ENCODE measurements at regions not wholly inside any gene's neighbourhood (a gene's known extent, or its start where the extent isn't known, plus 50 kb on each side); places are given as distances from the start of the nearest gene placed in this dataset.
A peak's percentile ranks its signal among the peaks of the same experiment; 100 is the strongest.
"Not testable (repeated sequence)": the region's sequence is repeated elsewhere in the genome, so short reads cannot be mapped to it uniquely, and the experiment has no call there.

DNA sequence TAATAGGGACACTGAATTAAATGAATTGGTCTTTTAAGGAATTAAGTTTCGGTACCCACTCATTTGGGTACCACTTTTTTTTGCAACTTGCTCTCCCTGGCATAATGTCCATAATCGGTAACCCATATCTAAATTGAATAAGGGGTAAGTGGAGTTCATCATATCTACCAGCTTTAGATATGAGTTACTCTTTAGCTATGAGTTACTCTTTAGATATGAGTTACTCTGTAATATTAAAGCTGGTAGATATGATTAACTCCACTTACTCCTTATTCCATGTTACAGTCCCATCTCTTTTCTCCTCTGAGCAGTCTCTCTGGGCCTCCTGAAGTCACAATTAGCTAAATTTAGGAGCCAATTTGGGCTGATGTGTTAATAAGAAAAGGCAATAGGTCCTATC, 85.7 kb downstream of the TEX13C start:
- DNase-seq = peak in 1 of 2 donors; percentile 9
- Histone ChIP-seq H3K36me3 (ENCODE audit: control insufficient read depth, insufficient read depth, low read length) (no peaks in the 10 kb centered on the region), H3K27me3 (ENCODE audit: control insufficient read depth, insufficient read depth, low read length) (no peaks in the 10 kb centered on the region), H3K4me3 (ENCODE audit: low read length) (no peak overlapping the region), H3K9me3 (ENCODE audit: control insufficient read depth, low read depth, low read length) (no peaks in the 10 kb centered on the region), H3K4me1 (ENCODE audit: control insufficient read depth, insufficient read depth, low read length) (no peaks in the 10 kb centered on the region), H3K27ac (ENCODE audit: low read length) (no peak overlapping the region)
- WGBS (ENCODE audit: insufficient coverage, low lambda C conversion rate) = no CpG with 5 or more reads among the region's 2 CpGs

DNA sequence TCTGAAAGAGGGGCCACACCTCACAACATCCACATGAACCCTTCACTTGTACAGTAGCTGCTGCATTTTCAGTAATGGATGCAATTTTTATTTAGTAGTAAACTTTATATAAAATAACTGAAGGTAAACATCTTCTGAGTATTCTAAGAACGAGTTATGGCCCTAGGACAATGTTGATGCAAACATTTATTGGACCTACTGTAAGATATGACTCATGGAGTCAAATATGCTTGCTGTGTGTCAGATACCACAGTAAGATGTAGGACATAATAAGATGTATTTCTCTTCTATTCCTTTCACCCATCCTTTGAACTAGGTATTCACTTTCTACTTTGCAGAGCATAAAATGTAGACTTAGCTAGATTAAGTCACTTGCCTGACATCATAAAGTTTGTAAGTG, 87.6 kb downstream of the TEX13C start:
- Histone ChIP-seq H3K4me3 (ENCODE audit: low read length) (no peak overlapping the region), H3K27me3 (ENCODE audit: control insufficient read depth, insufficient read depth, low read length) (no peaks in the 10 kb centered on the region), H3K9me3 (ENCODE audit: control insufficient read depth, low read depth, low read length) (no peaks in the 10 kb centered on the region), H3K36me3 (ENCODE audit: control insufficient read depth, insufficient read depth, low read length) (no peaks in the 10 kb centered on the region), H3K4me1 (ENCODE audit: control insufficient read depth, insufficient read depth, low read length) (no peaks in the 10 kb centered on the region), H3K27ac (ENCODE audit: low read length) (no peak overlapping the region)
- DNase-seq = no peak
- WGBS (ENCODE audit: insufficient coverage, low lambda C conversion rate) = no CpG with 5 or more reads among the region's 1 CpG

DNA sequence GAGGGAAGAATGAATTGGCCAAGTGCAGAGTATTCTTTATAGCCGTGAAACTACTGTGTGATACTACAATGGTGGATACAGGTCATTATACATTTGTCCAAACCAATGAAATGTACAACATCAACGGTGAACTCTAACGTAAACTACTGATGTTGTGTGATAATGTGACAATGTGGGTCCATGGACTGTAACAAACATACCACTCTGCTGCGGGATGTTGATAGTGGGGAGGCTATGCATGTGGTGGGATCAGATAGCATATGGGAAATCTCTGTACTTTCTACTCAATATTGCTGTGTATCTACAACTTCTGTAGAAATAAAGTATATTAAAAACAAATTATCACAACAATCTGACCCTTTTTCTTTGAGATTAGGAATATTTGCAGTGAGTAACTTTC, 101.1 kb downstream of the TEX13C start:
- no peaks in the 10 kb centered on the region for H3K36me3 ChIP-seq (ENCODE audit: control insufficient read depth, insufficient read depth, low read length)
- no peaks in the 10 kb centered on the region for H3K4me1 ChIP-seq (ENCODE audit: control insufficient read depth, insufficient read depth, low read length)
- no peak overlapping the region for H3K27ac ChIP-seq (ENCODE audit: low read length)
- H3K27me3 ChIP-seq (ENCODE audit: control insufficient read depth, insufficient read depth, low read length) = no peaks in the 10 kb centered on the region
- no peak overlapping the region for H3K4me3 ChIP-seq (ENCODE audit: low read length)
- no CpG with 5 or more reads among the region's 4 CpGs for WGBS (ENCODE audit: insufficient coverage, low lambda C conversion rate)
- no peaks in the 10 kb centered on the region for H3K9me3 ChIP-seq (ENCODE audit: control insufficient read depth, low read depth, low read length)
- no peak for DNase-seq

DNA sequence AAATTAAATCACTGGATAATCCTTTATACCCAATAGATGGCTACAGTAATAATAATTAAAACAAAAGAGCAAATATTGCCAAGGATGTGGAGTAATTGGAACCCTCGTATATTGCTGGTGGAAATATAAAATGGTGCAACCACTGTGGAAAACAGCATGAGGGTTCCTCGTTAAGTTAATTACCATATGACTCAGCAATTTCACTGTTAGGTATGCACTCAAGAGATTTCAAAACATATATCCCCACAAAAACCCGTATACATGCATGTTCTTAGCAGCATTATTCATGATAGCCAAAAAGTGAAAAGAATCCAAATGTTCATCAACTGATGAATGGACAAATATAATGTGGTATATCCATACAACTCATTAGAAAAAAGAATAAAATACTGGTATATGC, 103.3 kb downstream of the TEX13C start:
- no peaks in the 10 kb centered on the region for H3K27me3 ChIP-seq (ENCODE audit: control insufficient read depth, insufficient read depth, low read length)
- WGBS (ENCODE audit: insufficient coverage, low lambda C conversion rate) = no CpG with 5 or more reads among the region's 3 CpGs
- no peak for DNase-seq

DNA sequence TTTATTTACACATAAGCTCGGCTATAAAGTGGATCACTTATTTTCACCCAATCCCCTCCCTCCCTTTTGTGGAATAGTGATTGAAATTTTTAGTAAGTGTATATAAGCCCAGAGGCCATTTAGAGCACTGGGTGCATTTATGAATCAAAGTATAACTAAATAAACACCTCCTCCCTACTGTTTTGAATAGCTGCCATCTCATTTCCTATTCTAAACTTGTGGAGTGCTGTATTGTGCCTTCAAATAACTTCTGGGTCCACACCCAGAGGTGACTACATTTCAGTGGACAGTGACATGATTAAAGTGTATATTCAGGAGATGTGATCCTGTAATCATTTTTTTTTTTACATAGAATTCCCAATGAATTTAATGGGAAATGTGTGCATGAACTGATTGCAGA, 104.9 kb downstream of the TEX13C start:
- DNase-seq = no peak
- no peaks in the 10 kb centered on the region for H3K9me3 ChIP-seq (ENCODE audit: control insufficient read depth, low read depth, low read length)
- H3K27me3 ChIP-seq (ENCODE audit: control insufficient read depth, insufficient read depth, low read length) = no peaks in the 10 kb centered on the region
- no peak overlapping the region for H3K4me3 ChIP-seq (ENCODE audit: low read length)
- no peak overlapping the region for H3K27ac ChIP-seq (ENCODE audit: low read length)
- no CpG with 5 or more reads among the region's 1 CpG for WGBS (ENCODE audit: insufficient coverage, low lambda C conversion rate)
- no peaks in the 10 kb centered on the region for H3K4me1 ChIP-seq (ENCODE audit: control insufficient read depth, insufficient read depth, low read length)
- H3K36me3 ChIP-seq (ENCODE audit: control insufficient read depth, insufficient read depth, low read length) = no peaks in the 10 kb centered on the region

More for the DNA sequence above, 103.3 kb downstream of the TEX13C start:
- Histone ChIP-seq H3K27ac (ENCODE audit: low read length) (no peak overlapping the region), H3K4me1 (ENCODE audit: control insufficient read depth, insufficient read depth, low read length) (no peaks in the 10 kb centered on the region), H3K4me3 (ENCODE audit: low read length) (no peak overlapping the region), H3K9me3 (ENCODE audit: control insufficient read depth, low read depth, low read length) (no peaks in the 10 kb centered on the region), H3K36me3 (ENCODE audit: control insufficient read depth, insufficient read depth, low read length) (no peaks in the 10 kb centered on the region)

DNA sequence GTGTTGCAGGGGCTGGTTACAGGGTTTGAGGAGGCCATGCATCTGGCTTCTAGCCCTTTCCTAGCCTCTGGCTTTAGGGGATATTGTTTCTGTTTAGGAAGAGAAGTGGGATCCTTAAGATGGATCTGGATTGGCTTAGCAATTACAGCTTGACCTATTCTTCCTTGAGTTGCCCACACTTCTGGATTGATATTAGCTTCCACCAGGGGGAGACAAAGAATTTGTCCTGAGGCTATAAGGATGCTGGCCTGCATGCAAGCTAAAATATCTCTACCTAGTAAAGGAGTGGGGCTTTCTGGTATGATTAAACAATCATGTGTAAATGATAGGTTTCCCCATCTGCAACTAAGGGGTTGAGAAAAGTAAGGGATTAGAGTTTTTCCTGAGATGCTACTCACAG, 117.2 kb downstream of the TEX13C start:
- Histone ChIP-seq H3K4me3 (ENCODE audit: low read length) (no peak overlapping the region), H3K27me3 (ENCODE audit: control insufficient read depth, insufficient read depth, low read length) (no peaks in the 10 kb centered on the region), H3K9me3 (ENCODE audit: control insufficient read depth, low read depth, low read length) (no peaks in the 10 kb centered on the region), H3K27ac (ENCODE audit: low read length) (no peak overlapping the region), H3K4me1 (ENCODE audit: control insufficient read depth, insufficient read depth, low read length) (no peaks in the 10 kb centered on the region), H3K36me3 (ENCODE audit: control insufficient read depth, insufficient read depth, low read length) (no peaks in the 10 kb centered on the region)
- DNase-seq = no peak

DNA sequence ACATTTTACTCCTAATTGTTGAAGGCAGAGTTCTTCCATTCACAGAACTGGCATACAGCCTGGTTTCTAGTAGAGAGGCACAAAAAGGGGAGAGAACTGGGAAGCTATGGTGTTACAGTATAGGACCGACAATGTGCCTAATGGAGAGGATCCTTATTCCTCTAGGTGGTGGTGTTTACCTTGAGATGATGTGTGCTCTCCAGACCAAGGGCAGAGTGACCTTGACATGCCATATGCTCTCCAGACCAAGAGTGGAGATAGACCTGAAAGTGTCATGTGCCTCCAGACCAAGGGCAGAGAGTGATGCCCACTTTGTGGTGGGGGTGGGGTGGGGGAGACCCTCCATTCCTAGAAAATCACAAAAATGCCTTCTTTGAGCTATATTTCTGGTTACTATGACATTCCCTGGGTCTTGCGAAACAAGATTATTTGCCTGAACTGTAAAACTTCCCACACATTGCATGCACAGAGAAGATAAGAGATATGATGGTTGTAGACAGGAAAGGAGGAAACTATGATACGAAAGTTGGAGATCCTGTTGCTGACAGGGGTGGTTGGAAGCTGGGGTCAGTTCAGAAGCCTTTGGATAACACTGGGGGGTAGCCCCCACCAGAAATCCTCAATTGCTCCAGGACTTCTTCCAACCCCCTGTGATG, 119.7 kb downstream of the TEX13C start:
- no peak for DNase-seq
- no peaks in the 10 kb centered on the region for H3K36me3 ChIP-seq (ENCODE audit: control insufficient read depth, insufficient read depth, low read length)
- H3K27me3 ChIP-seq (ENCODE audit: control insufficient read depth, insufficient read depth, low read length) = no peaks in the 10 kb centered on the region
- no peaks in the 10 kb centered on the region for H3K9me3 ChIP-seq (ENCODE audit: control insufficient read depth, low read depth, low read length)
- WGBS (ENCODE audit: insufficient coverage, low lambda C conversion rate) = no CpG with 5 or more reads among the region's 3 CpGs
- H3K4me3 ChIP-seq (ENCODE audit: low read length) = no peak overlapping the region
- no peak overlapping the region for H3K27ac ChIP-seq (ENCODE audit: low read length)
- H3K4me1 ChIP-seq (ENCODE audit: control insufficient read depth, insufficient read depth, low read length) = no peaks in the 10 kb centered on the region

DNA sequence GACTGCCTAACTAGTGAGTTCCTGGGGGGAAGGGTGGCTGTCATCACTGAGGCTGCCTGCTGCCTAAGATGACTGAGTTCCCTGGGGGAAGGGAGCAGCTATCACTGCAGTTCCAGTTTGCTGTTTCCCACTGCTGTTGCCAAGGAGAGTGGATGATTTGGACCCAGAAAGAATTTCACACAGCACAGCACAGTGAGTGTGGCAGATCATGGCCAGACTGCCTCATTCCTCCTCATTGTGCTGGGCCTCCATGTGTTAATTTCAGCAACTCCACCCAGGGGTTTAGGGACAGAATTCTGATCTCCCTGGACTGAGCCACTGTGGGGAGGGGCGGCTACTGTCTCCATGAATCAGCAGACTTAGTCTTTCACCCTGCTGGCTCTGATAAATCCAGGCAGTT, 125.0 kb downstream of the TEX13C start:
- H3K4me3 ChIP-seq (ENCODE audit: low read length) = no peak overlapping the region
- no peaks in the 10 kb centered on the region for H3K36me3 ChIP-seq (ENCODE audit: control insufficient read depth, insufficient read depth, low read length)
- no peak for DNase-seq
- H3K9me3 ChIP-seq (ENCODE audit: control insufficient read depth, low read depth, low read length) = no peaks in the 10 kb centered on the region
- no peaks in the 10 kb centered on the region for H3K4me1 ChIP-seq (ENCODE audit: control insufficient read depth, insufficient read depth, low read length)
- no peak overlapping the region for H3K27ac ChIP-seq (ENCODE audit: low read length)
- no peaks in the 10 kb centered on the region for H3K27me3 ChIP-seq (ENCODE audit: control insufficient read depth, insufficient read depth, low read length)
- no CpG with 5 or more reads among the region's 1 CpG for WGBS (ENCODE audit: insufficient coverage, low lambda C conversion rate)

DNA sequence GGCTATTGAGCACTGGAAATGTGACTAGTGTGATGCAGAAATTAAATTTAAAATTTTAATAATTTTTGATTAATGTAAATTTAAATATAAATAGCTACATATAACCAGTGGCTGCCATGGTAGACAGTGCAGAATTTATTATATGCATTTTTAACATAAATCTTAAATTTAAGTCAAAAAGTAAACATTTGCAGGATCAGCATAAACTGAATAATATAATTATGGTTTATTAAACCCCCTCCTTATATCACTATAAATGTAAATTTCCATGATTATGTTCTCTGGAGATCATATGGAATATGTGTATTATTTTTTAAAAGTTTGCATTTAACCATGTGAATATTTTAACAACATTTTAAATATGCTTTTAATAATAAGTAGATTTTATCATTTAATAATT, 155.8 kb downstream of the TEX13C start:
- no peak overlapping the region for H3K4me3 ChIP-seq (ENCODE audit: low read length)
- DNase-seq = no peak
- no peaks in the 10 kb centered on the region for H3K27me3 ChIP-seq (ENCODE audit: control insufficient read depth, insufficient read depth, low read length)
- H3K4me1 ChIP-seq (ENCODE audit: control insufficient read depth, insufficient read depth, low read length) = no peaks in the 10 kb centered on the region
- H3K36me3 ChIP-seq (ENCODE audit: control insufficient read depth, insufficient read depth, low read length) = no peaks in the 10 kb centered on the region
- H3K9me3 ChIP-seq (ENCODE audit: control insufficient read depth, low read depth, low read length) = no peaks in the 10 kb centered on the region
- H3K27ac ChIP-seq (ENCODE audit: low read length) = no peak overlapping the region

DNA sequence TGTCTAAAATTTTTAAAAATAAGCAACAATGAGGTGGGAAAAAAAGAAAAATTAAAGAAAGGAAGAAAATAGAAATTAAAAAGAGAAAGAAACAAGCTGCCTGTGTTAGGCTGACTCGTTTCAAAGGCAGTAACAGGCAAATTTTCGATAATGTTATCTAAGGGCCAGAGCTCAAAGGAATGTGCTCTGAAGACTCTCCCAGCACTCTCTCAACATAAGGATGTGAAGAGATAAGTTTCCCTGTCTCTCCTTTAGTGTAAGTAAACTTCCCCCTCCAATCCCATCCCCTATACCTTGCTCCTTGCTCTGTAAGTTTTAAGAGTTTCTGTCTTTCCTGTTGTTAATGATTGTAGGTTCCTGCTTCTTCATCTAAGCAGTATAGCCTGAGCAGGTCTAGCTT, 172.8 kb downstream of the TEX13C start:
- Histone ChIP-seq H3K36me3 (ENCODE audit: control insufficient read depth, insufficient read depth, low read length) (no peaks in the 10 kb centered on the region), H3K27ac (ENCODE audit: low read length) (no peak overlapping the region), H3K4me3 (ENCODE audit: low read length) (no peak overlapping the region), H3K27me3 (ENCODE audit: control insufficient read depth, insufficient read depth, low read length) (no peaks in the 10 kb centered on the region), H3K9me3 (ENCODE audit: control insufficient read depth, low read depth, low read length) (no peaks in the 10 kb centered on the region), H3K4me1 (ENCODE audit: control insufficient read depth, insufficient read depth, low read length) (no peaks in the 10 kb centered on the region)
- no CpG with 5 or more reads among the region's 2 CpGs for WGBS (ENCODE audit: insufficient coverage, low lambda C conversion rate)
- no peak for DNase-seq

DNA sequence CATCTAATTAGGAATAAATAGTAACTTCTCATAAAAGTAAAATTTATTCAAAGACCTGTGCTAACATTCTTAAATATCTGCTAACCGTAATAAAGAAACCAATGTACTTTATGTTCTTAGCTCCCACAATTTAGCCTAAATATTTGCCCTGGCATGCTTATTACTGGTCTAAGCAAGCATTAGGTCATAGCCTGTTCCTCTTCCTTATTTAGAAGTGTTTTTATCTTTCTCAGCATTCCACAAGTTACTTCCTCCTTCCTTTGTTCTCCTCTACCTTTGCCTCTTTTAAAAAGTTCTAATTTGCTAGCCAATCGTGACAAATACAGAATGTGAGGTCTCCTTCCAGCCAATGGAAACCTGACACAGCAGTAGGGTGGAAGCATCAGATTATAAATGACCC, 173.3 kb downstream of the TEX13C start:
- H3K27me3 ChIP-seq (ENCODE audit: control insufficient read depth, insufficient read depth, low read length); H3K4me3 ChIP-seq (ENCODE audit: low read length); H3K4me1 ChIP-seq (ENCODE audit: control insufficient read depth, insufficient read depth, low read length); DNase-seq; H3K27ac ChIP-seq (ENCODE audit: low read length); H3K9me3 ChIP-seq (ENCODE audit: control insufficient read depth, low read depth, low read length); H3K36me3 ChIP-seq (ENCODE audit: control insufficient read depth, insufficient read depth, low read length): not testable (repeated sequence)
- no CpG with 5 or more reads among the region's 2 CpGs for WGBS (ENCODE audit: insufficient coverage, low lambda C conversion rate)
